ENCODE measurements at regions not wholly inside any gene's neighbourhood (a gene's known extent, or its start where the extent isn't known, plus 50 kb on each side); places are given as distances from the start of the nearest gene placed in this dataset.

GRCh38 chr10:121665809-121666208 lies 67.6 kb upstream of the FGFR2 start:
- H3K56ac ChIP-seq (ENCODE audit: extremely low read depth, insufficient read depth, low read length) = no peak overlapping the region
- H3K23ac ChIP-seq (ENCODE audit: low read depth, low read length) = no peak overlapping the region
- no peak overlapping the region for H4K8ac ChIP-seq (ENCODE audit: low read depth in 2 of 2, low read length in 2 of 2)
- no peak overlapping the region for H2AK9ac ChIP-seq (replicated peaks; ENCODE audit: low read depth, low read length, poor library complexity)
- no peak overlapping the region for H2BK20ac ChIP-seq (ENCODE audit: low read depth, low read length)
- no peak overlapping the region for H3K9ac ChIP-seq (ENCODE audit: low read depth, low read length)
- in situ Hi-C loops (cut with MboI; ENCODE audit: low sequenced_read_pairs) = no loop called here
- H3K9me1 ChIP-seq (ENCODE audit: insufficient read depth, low read length) = no peaks in the 10 kb centered on the region
- H3K4me1 ChIP-seq (ENCODE audit: control insufficient read depth, insufficient read depth, low read length) = no peaks in the 10 kb centered on the region
- H3K18ac ChIP-seq (ENCODE audit: low read depth, low read length) = no peak overlapping the region
- H4K5ac ChIP-seq (ENCODE audit: low read depth, low read length) = no peak overlapping the region
- no peak overlapping the region for H4K91ac ChIP-seq (ENCODE audit: insufficient read depth, low read depth, low read length)
- TF ChIP-seq NFE2L2 (IDR thresholded peaks at IDR 0.05; ENCODE audit: low read depth, low read length) (no peak), BHLHE40 (IDR thresholded peaks at IDR 0.05; ENCODE audit: low read depth, low read length) (no peak), MAZ (IDR thresholded peaks at IDR 0.05; ENCODE audit: borderline replicate concordance, low read depth, low read length) (no peak), FOS (IDR thresholded peaks at IDR 0.05; ENCODE audit: low read depth, low read length) (no peak), RFX5 (IDR thresholded peaks at IDR 0.05; ENCODE audit: low read depth, low read length) (no peak), SMC3 (IDR thresholded peaks at IDR 0.05; ENCODE audit: low read depth, low read length) (no peak), MAFK (IDR thresholded peaks at IDR 0.05; ENCODE audit: low read depth, low read length) (no peak), RCOR1 (IDR thresholded peaks at IDR 0.05; ENCODE audit: insufficient replicate concordance, low read length) (no peak), CEBPB (IDR thresholded peaks at IDR 0.05; ENCODE audit: low read depth, low read length) (no peak)
- dilution Hi-C loops (cut with HindIII; ENCODE audit: low sequenced_read_pairs, unreplicated experiment) = no loop called here
- CTCF ChIA-PET = no interaction called here
- no peak overlapping the region for H3K4me3 ChIP-seq (ENCODE audit: insufficient read depth, low read depth, low read length)
- no peak overlapping the region for H2BK120ac ChIP-seq (ENCODE audit: low read depth, low read length)
- H2AK5ac ChIP-seq (ENCODE audit: low read depth, low read length) = no peak overlapping the region
- no peak overlapping the region for H3K4me2 ChIP-seq (ENCODE audit: low read depth, low read length)
- no peaks in the 10 kb centered on the region for H3K36me3 ChIP-seq (ENCODE audit: control insufficient read depth, insufficient read depth, low read length)
- no peak overlapping the region for H2AFZ ChIP-seq (replicated peaks; ENCODE audit: low read length, poor library complexity)
- no peaks in the 10 kb centered on the region for H4K20me1 ChIP-seq (ENCODE audit: insufficient read depth, low read length)
- no peak overlapping the region for H3K4ac ChIP-seq (ENCODE audit: low read depth, low read length)
- no TSS peak for BruUV-seq (replicated peaks)
- no CpG with 5 or more reads among the region's 3 CpGs for WGBS, 2 experiments (ENCODE audit: extremely low coverage in 2 of 2, insufficient read length in 1 of 2)
- no peak overlapping the region for H3K14ac ChIP-seq (replicated peaks; ENCODE audit: low read depth, low read length)
- H3K27me3 ChIP-seq (ENCODE audit: control insufficient read depth, insufficient read depth, low read length) = no peaks in the 10 kb centered on the region
- H2BK15ac ChIP-seq (ENCODE audit: low read depth, low read length) = no peak overlapping the region
- intact Hi-C loops (cut with micrococcal nuclease) = no loop called here
- peaks cover 15% of the 10 kb centered on the region for H3K9me3 ChIP-seq (ENCODE audit: control insufficient read depth, insufficient read depth, low read length)
- H2BK5ac ChIP-seq (ENCODE audit: low read depth, low read length, poor library complexity, severe bottlenecking) = no peak overlapping the region
- no peaks in the 10 kb centered on the region for H3K79me1 ChIP-seq (ENCODE audit: low read depth in 1 of 2, low read length in 2 of 2)
- POLR2A ChIA-PET (ENCODE audit: unreplicated experiment) = no interaction called here
- DNase-seq (no peak), ATAC-seq (ENCODE audit: low read depth) (no peak)
- no peak overlapping the region for H3K27ac ChIP-seq (ENCODE audit: insufficient read depth, low read length)

Measured in IMR-90 (cell line).